Fibroblast of the aortic adventitia (primary cell): ENCODE measurements at regions not wholly inside any gene's neighbourhood (a gene's known extent, or its start where the extent isn't known, plus 50 kb on each side); places are given as distances from the start of the nearest gene placed in this dataset.
"Not testable (repeated sequence)": the region's sequence is repeated elsewhere in the genome, so short reads cannot be mapped to it uniquely, and the experiment has no call there.

Source experiments
- DNase-seq: peaks from one replicate; pipeline ENCODE4 v3.0.0-alpha.2; 2010; ENCODE audit warnings: low read depth
- H3K4me3 ChIP-seq: 2 replicates; pipeline ENCODE4 v1.5.1; 2011; ENCODE audit warnings: low read depth, mild to moderate bottlenecking, control low read depth, low read length, moderate library complexity
- TF ChIP-seq, protein P1 (sequence below): IDR thresholded peaks from 2 replicates; pipeline ENCODE4 v1.5.1; 2011; ENCODE audit warnings: mild to moderate bottlenecking, low read length, control low read depth, inconsistent platforms; ENCODE audit not compliant: insufficient read depth

DNA sequence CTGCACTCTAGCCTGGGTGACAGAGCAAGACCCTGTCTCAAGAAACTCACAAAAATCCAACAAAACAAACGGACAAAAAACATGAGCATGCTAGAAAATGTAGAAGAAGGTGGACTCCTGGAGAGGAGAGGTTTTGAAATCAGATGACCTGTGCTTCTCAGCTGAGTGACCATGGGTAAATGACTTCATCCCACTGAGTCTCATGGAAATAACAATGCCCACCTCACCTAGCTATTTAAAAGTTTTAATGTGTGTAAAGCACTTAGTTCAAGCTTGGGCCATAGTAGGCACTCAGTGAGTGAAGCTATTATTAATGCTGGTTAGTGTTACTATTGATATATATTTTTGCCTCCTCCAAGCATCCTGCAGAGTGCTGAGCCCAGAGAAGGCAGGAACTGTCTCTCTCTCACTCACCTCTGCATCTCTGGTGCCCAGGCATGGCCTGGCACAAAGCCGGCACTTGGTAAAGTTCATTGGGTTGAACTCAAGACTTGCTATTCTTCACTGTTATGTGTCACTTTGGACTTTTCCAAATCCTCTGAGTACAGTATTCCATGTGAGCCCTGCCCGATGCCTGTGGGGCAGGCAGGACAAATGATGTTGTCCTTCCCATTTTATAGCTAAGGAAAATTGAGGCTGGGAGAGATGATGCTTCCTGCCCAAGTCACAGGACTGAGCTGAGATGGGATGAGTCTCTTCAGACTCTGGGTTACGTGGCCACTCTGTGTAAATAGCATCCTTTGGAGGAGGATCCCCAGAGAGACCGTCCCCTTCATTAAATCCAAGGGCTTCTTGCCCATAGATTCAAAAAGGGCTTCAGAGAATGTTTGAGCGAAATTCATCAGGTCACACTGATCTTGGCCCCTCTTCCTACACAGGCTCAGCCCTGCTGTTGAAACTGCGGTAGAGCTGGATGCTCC, 81.4 kb upstream of the EMX2 start:
- TF ChIP-seq, protein P1, sequence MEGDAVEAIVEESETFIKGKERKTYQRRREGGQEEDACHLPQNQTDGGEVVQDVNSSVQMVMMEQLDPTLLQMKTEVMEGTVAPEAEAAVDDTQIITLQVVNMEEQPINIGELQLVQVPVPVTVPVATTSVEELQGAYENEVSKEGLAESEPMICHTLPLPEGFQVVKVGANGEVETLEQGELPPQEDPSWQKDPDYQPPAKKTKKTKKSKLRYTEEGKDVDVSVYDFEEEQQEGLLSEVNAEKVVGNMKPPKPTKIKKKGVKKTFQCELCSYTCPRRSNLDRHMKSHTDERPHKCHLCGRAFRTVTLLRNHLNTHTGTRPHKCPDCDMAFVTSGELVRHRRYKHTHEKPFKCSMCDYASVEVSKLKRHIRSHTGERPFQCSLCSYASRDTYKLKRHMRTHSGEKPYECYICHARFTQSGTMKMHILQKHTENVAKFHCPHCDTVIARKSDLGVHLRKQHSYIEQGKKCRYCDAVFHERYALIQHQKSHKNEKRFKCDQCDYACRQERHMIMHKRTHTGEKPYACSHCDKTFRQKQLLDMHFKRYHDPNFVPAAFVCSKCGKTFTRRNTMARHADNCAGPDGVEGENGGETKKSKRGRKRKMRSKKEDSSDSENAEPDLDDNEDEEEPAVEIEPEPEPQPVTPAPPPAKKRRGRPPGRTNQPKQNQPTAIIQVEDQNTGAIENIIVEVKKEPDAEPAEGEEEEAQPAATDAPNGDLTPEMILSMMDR, result no peak
- no peak overlapping the region for H3K4me3 ChIP-seq
- DNase-seq, result no peak

DNA sequence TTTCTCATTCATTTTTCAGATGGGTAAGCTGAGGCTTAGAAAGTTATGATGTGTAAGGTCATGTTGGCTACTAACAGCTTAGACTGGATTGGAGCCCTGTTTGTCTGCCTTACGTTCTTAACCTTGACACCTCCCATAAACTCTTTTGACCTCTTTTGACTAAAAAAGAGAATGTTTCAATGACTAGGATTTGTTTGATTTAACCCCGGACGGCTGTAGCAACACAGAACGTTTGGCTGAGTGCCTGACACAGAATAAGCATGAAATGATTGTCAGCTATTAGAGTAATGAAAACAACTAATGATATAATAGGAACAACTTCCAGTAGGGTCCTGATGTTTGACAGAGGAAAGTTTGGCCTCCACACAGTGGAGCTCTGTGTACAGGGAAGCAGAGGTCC, 83.3 kb upstream of the PDZD8 start:
- no peak overlapping the region for H3K4me3 ChIP-seq
- TF ChIP-seq, protein P1, result no peak
- no peak for DNase-seq

DNA sequence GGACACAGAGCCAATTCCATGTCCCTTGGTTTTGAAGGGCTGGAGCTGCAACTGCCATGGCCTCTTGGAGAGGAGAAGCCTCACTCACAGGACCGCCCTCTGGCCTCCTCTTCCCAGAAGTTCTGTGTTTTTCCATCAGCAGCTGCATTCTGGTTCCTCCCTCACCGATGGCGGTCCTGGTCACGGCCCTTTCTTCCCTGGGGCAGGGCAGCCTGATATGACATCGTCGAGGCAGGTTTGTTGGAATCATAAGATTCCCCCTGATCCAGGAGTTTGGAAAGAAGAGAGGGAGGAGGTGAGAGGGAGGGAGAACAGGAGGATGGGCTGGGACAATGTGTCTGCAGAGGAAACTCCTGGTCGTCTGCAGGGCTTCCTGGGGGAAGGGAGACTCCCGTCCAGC, 82.7 kb upstream of the PDZD8 start:
- H3K4me3 ChIP-seq, result no peak overlapping the region
- DNase-seq, result no peak
- TF ChIP-seq, protein P1, result no peak

DNA sequence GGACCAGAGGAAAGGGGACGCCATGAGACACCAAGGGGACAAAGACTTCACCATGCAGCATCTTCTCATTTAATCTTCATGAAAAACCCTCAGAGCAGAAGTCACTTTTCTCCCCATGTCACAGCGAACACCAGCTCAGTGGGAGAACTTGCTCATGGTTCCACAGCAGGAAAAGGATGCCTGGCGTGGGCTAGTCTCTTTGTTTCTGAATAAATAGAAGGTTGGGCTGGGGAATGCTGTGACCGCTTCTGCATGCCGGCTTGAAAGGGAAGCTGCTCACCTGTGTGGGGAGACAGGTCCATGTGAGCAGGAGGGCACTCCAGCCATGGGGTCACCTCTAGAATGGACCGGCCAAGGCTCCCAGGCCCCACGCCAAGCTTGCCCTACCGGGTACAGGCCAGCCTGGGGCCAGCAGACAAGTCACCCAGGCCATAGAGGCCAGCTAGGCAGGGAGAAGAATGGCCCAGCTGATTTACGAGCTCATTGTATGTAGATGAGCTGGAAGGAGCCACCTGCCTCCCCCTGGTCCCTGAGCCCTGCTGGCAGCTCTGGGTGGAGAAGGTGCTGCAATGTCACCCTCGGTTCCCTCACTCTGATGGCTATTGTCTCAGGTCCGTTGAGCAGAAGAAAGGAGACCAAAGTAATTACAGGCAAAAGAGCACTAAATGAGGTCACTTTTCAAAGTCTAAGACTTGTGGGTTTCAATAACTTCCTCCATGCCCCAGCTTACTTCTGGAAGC, 82.0 kb upstream of the PDZD8 start:
- no peak for DNase-seq
- TF ChIP-seq, protein P1, result no peak

DNA sequence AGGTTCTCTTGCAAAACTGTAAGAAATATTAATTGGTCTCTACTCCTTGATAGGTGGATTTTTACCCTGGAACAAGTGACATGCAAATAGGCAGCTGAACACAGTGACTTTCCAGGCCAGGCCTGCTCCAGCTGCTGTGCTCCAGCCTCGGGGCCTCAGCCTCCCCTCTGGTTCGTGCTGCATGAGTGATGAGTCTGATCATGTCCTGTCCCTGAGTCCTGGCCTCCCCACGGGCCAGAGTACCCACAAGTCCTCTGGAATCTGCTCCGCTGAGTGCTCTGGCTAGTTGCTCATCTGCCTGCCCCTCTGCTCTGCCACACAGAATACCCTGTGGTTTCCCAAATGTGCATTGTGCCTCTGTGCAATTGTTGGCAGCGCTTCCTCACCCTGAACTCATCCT, 80.1 kb upstream of the PDZD8 start:
- no peak for DNase-seq
- TF ChIP-seq, protein P1, result no peak
- no peak overlapping the region for H3K4me3 ChIP-seq

More for the DNA sequence above, 82.0 kb upstream of the PDZD8 start:
- H3K4me3 ChIP-seq, result no peak overlapping the region

DNA sequence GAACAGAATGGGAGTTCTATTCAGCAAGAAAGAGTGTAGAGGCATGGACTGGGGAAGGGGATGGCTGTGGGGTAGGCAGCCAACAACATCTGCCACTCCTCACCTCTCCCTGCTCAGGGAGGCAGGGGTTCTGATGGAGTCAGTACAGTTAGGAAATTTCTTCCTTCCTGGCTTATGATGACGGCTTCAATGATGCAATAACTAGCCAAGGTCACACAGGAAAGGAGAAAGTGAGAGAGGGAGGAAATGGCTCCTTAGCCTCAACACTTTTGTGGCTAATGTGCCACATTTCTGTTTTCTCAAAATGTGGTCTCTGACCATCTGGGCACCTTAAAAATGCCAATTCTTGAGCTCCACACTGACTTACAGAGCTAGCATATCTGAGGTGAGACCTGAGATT, 79.3 kb upstream of the PDZD8 start:
- TF ChIP-seq, protein P1, result no peak
- H3K4me3 ChIP-seq, result no peak overlapping the region
- DNase-seq, result peak; percentile 39

DNA sequence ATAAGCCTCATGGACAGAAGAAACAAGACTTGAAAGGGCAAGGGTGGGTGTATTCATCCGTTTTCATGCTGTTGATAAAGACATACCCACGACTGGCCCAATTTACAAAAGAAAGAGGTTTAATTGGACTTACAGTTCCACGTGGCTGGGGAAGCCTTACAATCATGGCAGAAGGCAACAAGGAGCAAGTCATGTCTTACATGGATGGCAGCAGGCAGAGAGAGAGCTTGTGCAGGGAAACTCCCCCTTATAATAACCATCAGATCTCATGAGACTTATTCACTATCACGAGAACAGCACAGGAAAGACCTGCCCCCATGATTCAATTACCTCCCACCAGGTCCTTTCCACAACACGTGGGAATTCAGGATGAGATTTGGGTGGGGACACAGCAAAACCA, 78.2 kb upstream of the PDZD8 start:
- not testable (repeated sequence) for H3K4me3 ChIP-seq, DNase-seq
